ENCODE measurements at regions not wholly inside any gene's neighbourhood (a gene's known extent, or its start where the extent isn't known, plus 50 kb on each side); places are given as distances from the start of the nearest gene placed in this dataset.

DNA sequence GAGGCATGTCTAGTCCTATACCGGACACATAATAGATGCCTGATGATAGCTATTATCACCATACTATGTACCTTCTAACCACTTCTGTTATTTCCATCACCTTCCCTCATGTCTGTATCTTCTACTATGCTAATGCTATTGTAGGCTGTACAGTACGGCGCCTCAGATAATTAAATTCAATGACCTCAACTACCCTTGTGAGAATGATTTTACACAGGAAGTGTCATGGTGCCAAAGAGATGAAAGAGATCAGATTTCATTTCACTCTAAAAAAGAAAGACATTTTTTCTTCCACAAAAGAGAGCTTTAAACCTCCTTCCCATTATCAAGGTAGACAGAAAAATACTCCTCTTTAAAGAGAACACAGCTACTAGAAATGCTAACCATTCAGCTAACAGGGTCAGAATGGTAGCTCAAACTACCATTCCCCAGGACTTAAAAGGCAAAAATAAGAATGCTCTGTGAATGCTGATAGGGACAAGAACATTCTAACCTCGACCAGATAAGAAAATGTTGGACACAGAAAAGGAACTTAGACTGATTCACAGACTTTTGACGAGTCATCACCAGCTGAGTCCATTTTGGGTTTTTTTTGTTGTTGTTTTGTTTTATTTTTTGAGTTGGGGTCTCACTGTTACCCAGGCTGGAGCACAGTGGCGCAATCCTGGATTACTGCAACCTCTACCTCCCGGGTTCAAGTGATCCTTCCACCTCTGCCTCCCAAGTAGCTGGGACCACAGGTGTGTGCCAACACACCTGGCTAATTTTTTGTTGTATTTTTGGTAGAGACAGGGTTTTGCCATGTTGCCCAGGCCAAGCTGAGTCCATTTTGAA, 99.2 kb upstream of the RAPGEF2 start:
- no peak overlapping the region for H3K4me3 ChIP-seq (replicated peaks in 1 of 2; ENCODE audit: low read depth in 2 of 2, low read length in 2 of 2)
- DNase-seq (ENCODE audit: low read depth in 2 of 2): peak in 1 of 2 donors; percentile 20
- TF ChIP-seq, protein P1, sequence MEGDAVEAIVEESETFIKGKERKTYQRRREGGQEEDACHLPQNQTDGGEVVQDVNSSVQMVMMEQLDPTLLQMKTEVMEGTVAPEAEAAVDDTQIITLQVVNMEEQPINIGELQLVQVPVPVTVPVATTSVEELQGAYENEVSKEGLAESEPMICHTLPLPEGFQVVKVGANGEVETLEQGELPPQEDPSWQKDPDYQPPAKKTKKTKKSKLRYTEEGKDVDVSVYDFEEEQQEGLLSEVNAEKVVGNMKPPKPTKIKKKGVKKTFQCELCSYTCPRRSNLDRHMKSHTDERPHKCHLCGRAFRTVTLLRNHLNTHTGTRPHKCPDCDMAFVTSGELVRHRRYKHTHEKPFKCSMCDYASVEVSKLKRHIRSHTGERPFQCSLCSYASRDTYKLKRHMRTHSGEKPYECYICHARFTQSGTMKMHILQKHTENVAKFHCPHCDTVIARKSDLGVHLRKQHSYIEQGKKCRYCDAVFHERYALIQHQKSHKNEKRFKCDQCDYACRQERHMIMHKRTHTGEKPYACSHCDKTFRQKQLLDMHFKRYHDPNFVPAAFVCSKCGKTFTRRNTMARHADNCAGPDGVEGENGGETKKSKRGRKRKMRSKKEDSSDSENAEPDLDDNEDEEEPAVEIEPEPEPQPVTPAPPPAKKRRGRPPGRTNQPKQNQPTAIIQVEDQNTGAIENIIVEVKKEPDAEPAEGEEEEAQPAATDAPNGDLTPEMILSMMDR (IDR thresholded peaks at IDR 0.05; ENCODE audit: low read depth, low read length): no peak

DNA sequence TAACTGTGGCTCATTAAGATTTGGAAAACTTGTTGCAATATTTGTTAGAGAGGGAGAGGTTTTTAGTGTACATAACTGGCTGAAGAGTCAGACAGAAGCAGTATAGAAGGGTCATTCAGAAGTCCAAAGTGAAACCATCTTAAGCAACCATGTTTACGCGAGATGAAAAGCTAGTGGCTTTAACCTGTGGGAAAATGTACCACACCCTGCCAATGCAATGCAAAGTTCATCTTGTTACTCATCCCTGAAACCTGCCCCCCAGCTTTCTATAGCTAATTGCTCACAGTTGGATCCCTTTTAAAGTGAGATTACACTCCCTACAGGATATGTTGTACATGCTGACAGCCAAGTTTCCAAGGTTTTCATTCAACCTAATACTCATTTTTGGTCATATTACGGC, 96.7 kb upstream of the RAPGEF2 start:
- TF ChIP-seq, protein P1 (IDR thresholded peaks at IDR 0.05; ENCODE audit: low read depth, low read length): no peak
- peak in 1 of 2 donors; percentile 66 for DNase-seq (ENCODE audit: low read depth in 2 of 2)
- no peak overlapping the region for H3K4me3 ChIP-seq (replicated peaks in 1 of 2; ENCODE audit: low read depth in 2 of 2, low read length in 2 of 2)

DNA sequence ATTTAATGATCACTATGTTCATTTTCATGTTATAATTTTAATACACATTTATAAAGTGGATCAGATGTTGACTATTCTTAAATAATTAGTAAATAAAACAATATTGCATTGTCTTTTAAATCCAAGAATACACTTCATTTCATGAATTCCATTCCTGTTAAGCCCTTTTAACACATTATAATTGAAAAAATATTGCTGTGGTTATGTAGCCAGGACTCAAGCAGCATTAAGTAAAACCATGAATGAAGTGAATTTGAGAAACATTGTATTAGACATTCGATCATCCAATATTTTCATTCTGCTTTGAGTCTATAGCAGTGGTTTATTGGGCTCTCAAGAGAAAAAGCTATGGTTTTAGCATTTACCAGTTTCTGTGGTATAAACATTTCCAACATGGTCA, 94.2 kb upstream of the RAPGEF2 start:
- H3K4me3 ChIP-seq (replicated peaks in 1 of 2; ENCODE audit: low read depth in 2 of 2, low read length in 2 of 2): no peak overlapping the region
- DNase-seq (ENCODE audit: low read depth in 2 of 2): no peak
- TF ChIP-seq, protein P1 (IDR thresholded peaks at IDR 0.05; ENCODE audit: low read depth, low read length): no peak

DNA sequence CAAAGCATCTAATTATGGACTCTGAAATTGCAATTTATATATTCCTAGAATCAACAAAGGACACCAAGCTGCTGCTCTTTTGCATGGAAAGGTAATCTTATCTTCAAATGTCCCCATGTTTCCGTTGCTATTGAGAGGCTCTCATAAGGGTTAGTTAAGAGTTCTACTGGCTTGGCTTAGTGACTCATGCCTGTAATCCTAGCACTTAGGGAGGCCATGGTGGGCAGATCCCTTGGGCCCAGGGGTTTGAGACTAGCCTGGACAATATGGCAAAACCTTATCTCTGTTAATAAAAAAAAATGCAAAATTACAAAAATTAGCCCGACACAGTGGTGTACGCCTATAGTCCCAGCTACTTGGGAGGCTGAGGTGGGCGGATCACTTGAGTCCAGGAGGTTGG, 93.4 kb upstream of the RAPGEF2 start:
- TF ChIP-seq, protein P1 (IDR thresholded peaks at IDR 0.05; ENCODE audit: low read depth, low read length): no peak
- H3K4me3 ChIP-seq (replicated peaks in 1 of 2; ENCODE audit: low read depth in 2 of 2, low read length in 2 of 2): no peak overlapping the region
- no peak for DNase-seq (ENCODE audit: low read depth in 2 of 2)

DNA sequence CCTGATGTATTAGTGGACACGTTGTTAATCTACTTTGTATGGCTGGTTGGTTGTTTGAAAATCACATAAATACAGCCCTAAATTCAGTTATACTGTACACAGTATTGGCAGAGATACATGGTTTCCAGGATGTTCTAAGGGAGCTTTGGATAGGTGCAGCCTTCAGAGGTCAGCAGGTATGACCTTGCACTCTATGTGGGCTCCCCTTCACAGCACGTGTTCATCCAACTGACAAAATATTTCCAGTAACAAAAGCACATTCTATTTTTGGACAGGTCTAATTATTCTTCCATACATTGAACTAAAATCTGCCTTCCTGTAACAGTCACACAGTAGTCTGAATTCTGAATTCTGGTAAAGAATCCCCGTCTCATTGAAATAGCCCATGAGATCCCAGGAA, 92.8 kb upstream of the RAPGEF2 start:
- TF ChIP-seq, protein P1 (IDR thresholded peaks at IDR 0.05; ENCODE audit: low read depth, low read length): no peak
- DNase-seq (ENCODE audit: low read depth in 2 of 2): no peak
- no peak overlapping the region for H3K4me3 ChIP-seq (replicated peaks in 1 of 2; ENCODE audit: low read depth in 2 of 2, low read length in 2 of 2)

DNA sequence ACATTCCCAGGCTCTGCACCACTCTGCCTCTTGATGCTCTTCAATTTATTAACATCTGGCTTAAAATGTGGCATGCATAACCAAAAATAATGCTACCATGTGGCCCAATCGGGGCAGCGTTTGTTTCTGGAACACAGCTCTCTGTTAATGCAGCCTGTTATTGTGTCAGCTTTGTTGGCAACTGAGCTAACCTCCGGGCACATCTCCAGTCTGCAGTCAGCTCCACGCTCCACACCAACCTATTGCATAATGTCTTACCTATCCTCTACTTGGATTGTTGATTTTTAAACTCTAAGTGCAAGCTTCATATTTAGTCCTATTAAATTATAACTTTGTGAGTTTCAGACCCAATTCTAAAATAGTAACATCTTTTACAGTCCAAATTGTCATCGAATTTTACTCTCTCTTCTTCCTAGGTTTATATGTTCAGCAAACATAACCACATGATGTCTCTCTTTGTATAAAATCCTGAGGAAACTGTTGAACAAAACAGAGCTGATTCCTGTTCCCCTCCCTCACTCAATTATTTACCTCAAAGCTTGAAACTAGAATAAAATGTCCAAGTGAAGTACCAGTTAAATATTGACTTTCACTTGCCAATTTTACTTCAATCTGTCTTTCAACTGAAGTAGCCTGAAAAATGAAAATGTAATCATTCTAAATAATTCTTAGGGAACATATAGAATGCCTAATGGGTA, 92.2 kb upstream of the RAPGEF2 start:
- TF ChIP-seq, protein P1 (IDR thresholded peaks at IDR 0.05; ENCODE audit: low read depth, low read length): no peak
- H3K4me3 ChIP-seq (replicated peaks in 1 of 2; ENCODE audit: low read depth in 2 of 2, low read length in 2 of 2): no peak overlapping the region
- peak; percentile 70 to 91 for DNase-seq (ENCODE audit: low read depth in 2 of 2)

All from cardiac fibroblast (primary cell).